Panc1 (cell line): ENCODE measurements at regions not wholly inside any gene's neighbourhood (a gene's known extent, or its start where the extent isn't known, plus 50 kb on each side); places are given as distances from the start of the nearest gene placed in this dataset.

ENCODE experiments used
- ATAC-seq: fragments of 200-7000 bp; cut with Tn5 transposase; 2 replicates; pipeline ENCODE4 v1.9.1; 2020; ENCODE audit warnings: mild to moderate bottlenecking, moderate library complexity
- BruUV-seq: library from RNA; stranded (reverse); fragments of 400-500 nt; replicated peaks from 2 replicates; lab custom pipeline; 2021; lab: Mats Ljungman, UMichigan
- CTCF ChIA-PET: fragments of 300-600 bp; sonication (Branson Sonifier 250); formaldehyde crosslinking; loops from one replicate; lab custom pipeline; 2022; ENCODE audit warnings: antibody characterized with exemption; lab: Charles Lee
- POLR2A ChIA-PET: fragments of 300-600 bp; sonication (Branson Sonifier 250); formaldehyde crosslinking; loops from one replicate; lab custom pipeline; 2022; ENCODE audit warnings: antibody characterized with exemption; lab: Charles Lee
- DNase-seq: peaks from one replicate; pipeline ENCODE4 v3.0.0-alpha.2; 2010; ENCODE audit warnings: low read depth, low spot score
- H3K27ac ChIP-seq: 2 replicates; pipeline ENCODE4 v1.5.1; 2011; ENCODE audit warnings: mild to moderate bottlenecking, low read length, inconsistent platforms
- H3K27me3 ChIP-seq: fragments of 200-500 bp; sonication (Bioruptor generic); 2 replicates; pipeline ENCODE4 v1.6.0; 2014; ENCODE audit warnings: low read length, inconsistent platforms; ENCODE audit not compliant: control insufficient read depth, insufficient read depth
- H3K36me3 ChIP-seq: fragments of 200-500 bp; sonication (Bioruptor generic); 2 replicates; pipeline ENCODE4 v1.5.1; 2014; ENCODE audit warnings: inconsistent platforms, mild to moderate bottlenecking, low read length, moderate library complexity; ENCODE audit not compliant: control insufficient read depth, insufficient read depth
- H3K4me1 ChIP-seq: 2 replicates; pipeline ENCODE4 v1.5.1; 2011; ENCODE audit warnings: inconsistent platforms, mild to moderate bottlenecking, low read length, moderate library complexity; ENCODE audit not compliant: control insufficient read depth, insufficient read depth
- H3K4me3 ChIP-seq, 2 experiments: 2 replicates each; pipeline ENCODE4 v1.5.1; 2011 to 2012; ENCODE audit warnings: low read depth in 2 of 2, low read length in 2 of 2, mild to moderate bottlenecking in 2 of 2, inconsistent platforms in 1 of 2, moderate library complexity in 1 of 2
- H3K9me3 ChIP-seq: fragments of 200-500 bp; sonication (Bioruptor generic); 2 replicates; pipeline ENCODE4 v1.5.1; 2014; ENCODE audit warnings: low read depth, mild to moderate bottlenecking, inconsistent platforms, low read length, moderate library complexity; ENCODE audit not compliant: control insufficient read depth, insufficient read depth
- CTCF ChIP-seq: fragments of 450-650 bp; IDR thresholded peaks from 2 replicates; pipeline ENCODE4 v1.5.1; 2017; ENCODE audit warnings: mild to moderate bottlenecking
- POLR2AphosphoS5 ChIP-seq: IDR thresholded peaks from 2 replicates; pipeline ENCODE4 v1.6.1; 2012; ENCODE audit warnings: mild to moderate bottlenecking, low read depth, low read length, moderate library complexity
- REST ChIP-seq, 2 experiments: IDR thresholded peaks; 2 replicates each; pipeline ENCODE4 v1.6.1; 2011 to 2012; ENCODE audit warnings: low read depth in 2 of 2, control low read depth in 1 of 2, low read length in 1 of 2, mild to moderate bottlenecking in 1 of 2, moderate library complexity in 1 of 2; ENCODE audit not compliant: insufficient read depth in 1 of 2
- SIN3A ChIP-seq: IDR thresholded peaks from 2 replicates; pipeline ENCODE4 v1.6.1; 2012; ENCODE audit warnings: low read depth, mild to moderate bottlenecking, low read length, moderate library complexity, borderline replicate concordance; ENCODE audit not compliant: insufficient read depth
- TCF7L2 ChIP-seq: IDR thresholded peaks from 2 replicates; pipeline ENCODE4 v1.6.1; 2011; ENCODE audit warnings: mild to moderate bottlenecking, low read depth, low read length, inconsistent platforms
- in situ Hi-C: cut with HindIII; loops from 2 replicates; pipeline ENCODE4 v1.10.0; 2016; ENCODE audit warnings: low sequenced_read_pairs, low pct_unique_long_range_greater_than_20kb
- intact Hi-C: fragments of 100-400 bp; cut with micrococcal nuclease; formaldehyde crosslinking; loops from one replicate; pipeline ENCODE4 v1.10.0; 2022; ENCODE audit not compliant: unreplicated experiment

GRCh38 chr1:58312971-58313563 lies 233.5 kb downstream of the OMA1 start:
- no peak for ATAC-seq
- ChIA-PET POLR2A (no interaction called here), CTCF (no interaction called here)
- Histone ChIP-seq H3K36me3 (no peaks in the 10 kb centered on the region), H3K4me1 (no peaks in the 10 kb centered on the region), H3K27me3 (no peaks in the 10 kb centered on the region), H3K4me3 (no peak overlapping the region), H3K9me3 (no peaks in the 10 kb centered on the region), H3K27ac (no peak overlapping the region)
- in situ Hi-C loops, result no loop called here
- BruUV-seq, result no TSS peak
- TF ChIP-seq REST (IDR thresholded peaks at IDR 0.05; ENCODE audit: insufficient read depth in 1 of 2, low read depth in 2 of 2, low read length in 1 of 2), result no peak
- no peak for TF ChIP-seq SIN3A
- no peak for TF ChIP-seq TCF7L2
- TF ChIP-seq CTCF, result no peak
- TF ChIP-seq POLR2AphosphoS5, result no peak
- no peak for DNase-seq
- intact Hi-C loops, result no loop called here

- intact Hi-C loops (no loop called here), in situ Hi-C loops (no loop called here)
- Histone ChIP-seq H3K36me3 (no peaks in the 10 kb centered on the region), H3K27me3 (no peaks in the 10 kb centered on the region), H3K4me3 (no peak overlapping the region), H3K4me1 (no peaks in the 10 kb centered on the region), H3K27ac (no peak overlapping the region), H3K9me3 (no peaks in the 10 kb centered on the region)
- ATAC-seq (no peak), DNase-seq (no peak)
- BruUV-seq, result no TSS peak
- POLR2A ChIA-PET, result no interaction called here
- CTCF ChIA-PET, result no interaction called here
- TF ChIP-seq CTCF, result no peak
- TF ChIP-seq SIN3A, result no peak
- no peak for TF ChIP-seq TCF7L2
- TF ChIP-seq POLR2AphosphoS5, result no peak
- no peak for TF ChIP-seq REST (IDR thresholded peaks at IDR 0.05; ENCODE audit: insufficient read depth in 1 of 2, low read depth in 2 of 2, low read length in 1 of 2)
Measured at GRCh38 chr1:58312461-58312860, 234.1 kb downstream of the OMA1 start.
